GM21576 (cell line): ENCODE measurements at regions not wholly inside any gene's neighbourhood (a gene's known extent, or its start where the extent isn't known, plus 50 kb on each side); places are given as distances from the start of the nearest gene placed in this dataset.
"Not testable (repeated sequence)": the region's sequence is repeated elsewhere in the genome, so short reads cannot be mapped to it uniquely, and the experiment has no call there.

Source experiments
- ATAC-seq: cut with Tn5 transposase; IDR thresholded peaks from one replicate; pipeline ENCODE4 v1.9.1; 2021; ENCODE audit warnings: mild to moderate bottlenecking, moderate library complexity; ENCODE audit not compliant: unreplicated experiment

DNA sequence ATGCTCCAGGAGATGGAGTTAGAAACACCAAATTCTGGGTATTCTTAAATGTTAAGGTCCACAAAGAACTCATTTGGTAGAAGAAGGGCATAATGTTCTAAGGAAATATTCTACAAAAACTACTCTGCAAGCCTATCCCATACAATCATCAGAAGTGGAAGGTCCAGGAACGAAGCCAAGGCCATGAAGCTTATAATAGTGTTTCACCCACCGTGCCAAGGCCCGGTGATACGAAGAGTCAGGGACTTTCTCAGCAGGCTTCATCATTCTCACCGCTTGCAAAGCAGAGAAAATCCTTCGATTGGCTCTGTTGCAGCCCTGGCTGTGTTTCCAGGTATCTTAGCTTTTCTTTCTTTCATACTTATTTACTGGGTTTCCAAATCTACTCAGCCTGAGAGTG lies 351.9 kb upstream of the CELF2 start:
- no peak for ATAC-seq

DNA sequence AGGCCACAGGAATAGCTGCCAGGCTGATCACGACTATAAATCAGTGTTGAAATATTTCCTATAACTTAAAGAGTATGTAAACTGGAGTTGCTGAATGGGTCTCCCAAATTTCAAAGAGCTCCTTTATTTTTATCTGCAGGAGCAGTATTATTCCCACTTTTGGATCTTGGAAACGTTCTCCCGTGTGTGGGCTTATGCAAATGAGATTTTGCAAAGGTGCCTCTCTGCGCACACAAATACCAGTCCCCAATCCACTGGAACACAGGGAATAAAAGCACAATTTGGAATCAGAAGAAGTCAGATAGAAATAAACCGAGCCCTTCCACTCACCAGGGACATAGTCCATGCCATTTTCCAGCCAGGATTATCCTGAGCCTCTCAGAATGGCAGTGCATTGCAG lies 350.2 kb upstream of the CELF2 start:
- no peak for ATAC-seq

DNA sequence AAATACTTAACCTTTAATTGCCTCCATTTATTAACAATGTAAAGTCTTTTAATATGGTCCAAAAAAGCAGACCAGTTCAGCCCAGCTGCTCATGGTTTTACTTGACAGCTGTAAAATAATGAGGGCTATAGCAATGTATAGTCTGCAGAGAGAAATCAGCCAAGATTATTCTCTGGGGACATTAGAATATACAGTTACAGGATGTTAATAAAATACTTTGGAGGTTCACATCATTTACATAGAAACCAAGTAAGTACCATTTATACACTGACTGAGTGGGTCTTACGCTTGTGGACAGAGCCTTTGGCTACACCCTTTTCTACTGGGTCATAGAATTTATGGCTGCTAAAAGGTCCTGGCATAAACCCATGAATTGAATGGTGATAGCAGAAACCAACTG lies 340.7 kb upstream of the CELF2 start:
- no peak for ATAC-seq

DNA sequence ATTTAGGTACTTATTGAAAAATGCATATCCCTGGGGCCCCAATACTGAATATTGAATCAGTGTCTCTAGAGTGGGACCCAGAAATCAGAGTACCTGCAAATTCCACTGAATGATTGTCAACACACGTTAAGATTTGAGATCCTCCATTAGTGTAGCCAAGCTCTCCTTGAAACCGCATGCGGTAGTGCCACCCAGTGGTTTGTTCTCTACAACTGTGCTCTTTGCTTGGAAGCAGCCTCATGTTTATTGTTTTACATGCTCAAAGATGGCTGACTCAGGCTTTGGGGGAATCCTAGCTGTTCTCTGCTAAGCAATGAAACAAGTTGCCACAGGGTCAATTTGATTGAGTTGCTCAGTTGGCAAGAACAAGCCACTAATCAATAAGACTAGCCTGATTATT lies 340.2 kb upstream of the CELF2 start:
- no peak for ATAC-seq

DNA sequence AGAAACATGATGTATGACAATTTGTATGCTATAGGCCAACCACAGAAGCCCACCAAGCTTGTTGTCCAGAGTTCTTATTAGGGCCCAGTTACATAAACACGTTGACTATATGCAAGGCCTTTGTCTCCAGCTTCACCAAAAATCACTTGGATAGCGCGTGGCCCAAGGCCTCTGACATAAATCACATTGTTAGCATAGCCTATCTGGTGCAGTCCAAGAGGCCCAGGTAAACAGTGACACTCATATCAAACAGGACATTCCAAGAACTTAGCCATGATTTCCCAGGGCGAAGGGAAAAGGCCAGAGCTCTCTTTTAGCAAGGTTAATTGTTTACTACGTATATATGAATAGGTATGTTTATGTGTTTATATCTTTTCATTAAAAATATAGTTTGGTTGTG lies 337.2 kb upstream of the CELF2 start:
- no peak for ATAC-seq

DNA sequence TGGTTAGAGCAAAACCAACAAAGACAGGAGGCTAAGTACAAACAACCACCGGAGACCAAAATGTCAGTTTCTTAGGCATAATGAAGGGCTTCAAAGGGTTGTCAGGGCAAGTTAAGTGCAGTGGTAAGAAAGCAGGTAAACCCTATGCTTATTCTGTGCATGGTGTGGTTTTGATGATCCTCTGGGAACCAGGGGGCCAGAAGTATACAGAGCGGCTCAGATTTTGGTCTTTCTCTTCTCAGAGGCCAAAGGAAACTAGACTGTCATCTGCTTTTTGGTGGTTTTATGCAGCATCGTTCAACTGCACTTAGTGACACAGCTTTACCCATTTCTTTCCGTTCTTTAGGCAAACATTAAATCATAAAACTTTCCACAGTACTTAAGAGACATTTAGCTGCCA lies 332.7 kb upstream of the CELF2 start:
- no peak for ATAC-seq

DNA sequence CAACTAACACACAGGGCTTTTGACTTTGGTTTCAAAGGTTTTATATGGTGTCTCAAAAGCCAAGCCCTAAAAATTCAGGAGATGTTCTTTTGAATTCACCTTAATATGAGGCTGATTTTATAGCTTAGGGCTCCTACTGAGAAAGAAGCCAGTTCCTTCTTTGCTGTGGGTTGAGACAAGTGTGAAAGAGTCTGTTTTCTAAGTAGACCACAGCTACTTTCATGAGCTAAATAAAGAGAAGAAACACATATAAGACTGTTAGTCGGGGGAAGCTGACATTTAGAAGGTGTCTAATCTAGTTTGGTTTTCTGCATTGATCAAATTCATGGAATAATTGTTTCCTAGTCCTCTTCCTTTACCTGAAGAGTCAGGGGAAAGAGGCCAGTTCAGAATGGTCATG lies 332.1 kb upstream of the CELF2 start:
- peak; percentile 64 for ATAC-seq

DNA sequence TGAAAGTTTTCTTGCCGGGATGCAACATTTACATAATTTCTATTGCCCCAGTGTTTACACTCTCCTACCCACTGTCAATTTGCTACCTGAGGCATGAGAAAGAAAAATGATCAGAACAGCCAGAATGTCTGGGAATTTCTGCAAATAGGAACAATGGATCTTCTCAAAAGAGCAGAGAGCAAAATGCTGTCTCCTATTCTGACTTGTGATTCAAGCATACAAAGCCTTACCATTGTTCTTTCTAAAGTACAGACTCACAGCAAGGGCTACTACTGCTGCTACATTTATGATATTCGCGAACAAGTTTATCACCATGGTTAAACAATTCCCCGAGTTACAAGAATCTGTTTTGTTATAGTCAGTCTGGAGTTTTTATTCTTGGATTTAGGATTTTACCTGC lies 329.9 kb upstream of the CELF2 start:
- ATAC-seq = no peak

DNA sequence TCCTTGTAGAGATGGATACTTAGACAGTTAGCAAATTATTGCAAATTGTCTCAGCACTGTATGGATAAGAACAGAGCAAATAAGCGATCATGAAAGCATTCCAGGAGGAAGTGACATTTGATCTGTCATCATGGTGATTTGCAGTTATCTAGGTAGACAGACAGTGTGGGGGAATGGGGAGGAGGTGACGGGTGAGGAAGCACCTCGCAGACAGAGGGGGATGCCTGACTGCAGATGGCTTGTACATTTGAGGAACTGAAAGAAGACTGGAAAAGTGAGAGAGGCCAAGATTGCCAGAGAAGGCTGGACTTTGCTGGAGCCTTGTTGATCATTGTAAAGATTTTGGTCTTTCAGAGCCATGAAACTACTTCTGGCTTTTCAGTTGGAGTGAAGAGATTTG lies 318.2 kb upstream of the CELF2 start:
- ATAC-seq = no peak

DNA sequence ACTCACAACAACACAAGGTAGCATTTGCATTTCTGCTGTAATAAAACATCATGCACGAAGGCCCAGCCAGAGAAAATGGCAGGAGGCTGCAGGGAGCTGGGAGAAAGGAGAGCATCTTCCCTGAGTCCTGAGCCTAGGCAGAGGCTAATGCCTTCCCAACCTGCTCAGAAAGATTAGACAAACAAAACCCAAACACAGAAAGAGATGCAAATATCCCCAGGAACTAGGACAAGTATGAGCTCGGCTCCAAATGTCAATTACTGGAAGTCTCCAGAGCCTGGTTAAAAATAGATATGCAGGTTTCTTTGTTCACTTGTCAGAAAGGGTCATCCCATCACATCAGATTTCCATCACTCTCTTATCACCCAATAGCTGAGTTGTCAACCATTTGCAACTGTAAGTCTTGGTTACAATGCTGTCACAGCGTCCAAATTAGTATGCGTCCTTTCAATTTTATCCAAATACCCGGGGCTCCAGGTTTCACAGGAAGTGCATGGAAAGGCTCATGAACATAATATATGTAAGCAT lies 316.5 kb upstream of the CELF2 start:
- ATAC-seq = no peak

DNA sequence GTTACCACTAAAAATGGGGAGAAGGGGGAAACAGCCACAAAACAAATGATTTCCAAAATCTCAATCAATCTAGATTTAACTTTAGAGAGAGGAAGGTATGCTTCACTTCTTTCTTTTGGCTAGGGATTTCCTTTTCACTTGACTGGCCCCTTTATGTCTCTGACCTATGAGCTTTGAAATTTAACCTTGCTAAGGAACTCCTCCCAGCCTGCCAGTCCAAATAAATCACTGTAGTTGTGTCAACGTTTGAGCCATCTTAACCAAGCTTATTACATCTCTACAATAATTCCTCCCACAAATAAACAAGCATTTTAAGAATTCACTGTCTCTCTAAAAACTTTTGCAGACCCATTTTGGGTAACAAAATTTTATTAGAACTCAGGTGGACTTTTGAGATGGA lies 315.5 kb upstream of the CELF2 start:
- no peak for ATAC-seq

DNA sequence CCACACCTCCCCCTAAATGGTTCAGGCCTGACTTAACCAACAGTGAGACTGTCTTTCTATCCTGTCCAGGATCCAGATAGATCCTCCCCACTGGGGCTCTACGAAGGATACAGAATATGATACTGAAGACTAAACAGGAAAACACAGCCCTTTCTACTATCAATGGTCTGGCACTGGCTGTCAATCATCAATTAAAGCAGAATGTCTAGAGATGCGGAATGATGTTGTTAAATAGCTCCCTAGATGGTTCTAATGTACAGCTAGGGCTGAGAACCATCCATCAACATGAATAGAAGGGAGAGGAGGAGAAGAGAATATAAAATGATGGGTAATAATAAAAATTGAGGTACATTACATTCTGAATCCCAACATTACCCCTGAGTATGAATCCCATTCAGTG lies 314.3 kb upstream of the CELF2 start:
- no peak for ATAC-seq

DNA sequence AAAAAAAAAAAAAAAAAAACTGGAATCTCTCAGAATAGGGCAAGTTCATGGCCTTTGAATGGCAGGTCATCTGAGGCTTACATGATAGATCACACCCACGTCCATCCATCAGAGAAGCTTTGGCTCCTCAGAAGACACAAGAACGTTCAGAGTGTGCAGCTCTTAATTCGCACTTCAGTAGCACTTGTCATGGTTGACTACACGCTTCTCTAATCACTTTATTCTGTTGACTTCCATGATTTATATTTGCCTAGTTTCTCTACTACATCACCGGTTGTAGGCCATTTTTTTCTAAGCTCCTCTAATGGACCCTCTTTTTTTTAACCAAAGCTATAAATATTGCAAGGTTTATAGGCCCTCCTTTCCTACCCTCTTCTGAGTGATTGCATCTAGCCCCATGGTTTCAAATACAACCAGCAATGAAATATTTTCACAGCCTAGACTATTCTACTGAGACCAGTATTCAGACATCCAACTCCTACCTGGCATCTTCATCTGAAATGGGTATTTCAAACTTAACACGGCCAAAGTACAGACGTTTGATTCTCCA lies 305.4 kb upstream of the CELF2 start:
- no peak for ATAC-seq

DNA sequence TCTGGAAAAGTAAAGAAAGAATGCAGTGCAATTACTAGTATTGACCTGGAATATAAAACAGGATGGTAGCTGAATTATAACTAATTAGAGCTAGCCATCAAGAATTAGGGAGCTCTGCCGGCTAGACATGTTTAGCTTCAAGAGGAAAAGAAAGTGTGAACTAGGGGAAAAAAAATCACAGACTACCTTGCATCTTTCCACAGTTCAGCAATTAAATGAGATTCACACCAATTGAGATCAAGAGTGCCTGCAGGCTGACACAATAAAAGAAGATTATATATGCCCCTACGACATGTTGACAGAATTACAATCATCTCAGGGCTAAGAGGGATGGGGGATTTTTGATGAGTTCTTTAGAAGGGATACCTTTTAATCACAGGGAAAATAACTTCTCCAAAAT lies 303.3 kb upstream of the CELF2 start:
- no peak for ATAC-seq

DNA sequence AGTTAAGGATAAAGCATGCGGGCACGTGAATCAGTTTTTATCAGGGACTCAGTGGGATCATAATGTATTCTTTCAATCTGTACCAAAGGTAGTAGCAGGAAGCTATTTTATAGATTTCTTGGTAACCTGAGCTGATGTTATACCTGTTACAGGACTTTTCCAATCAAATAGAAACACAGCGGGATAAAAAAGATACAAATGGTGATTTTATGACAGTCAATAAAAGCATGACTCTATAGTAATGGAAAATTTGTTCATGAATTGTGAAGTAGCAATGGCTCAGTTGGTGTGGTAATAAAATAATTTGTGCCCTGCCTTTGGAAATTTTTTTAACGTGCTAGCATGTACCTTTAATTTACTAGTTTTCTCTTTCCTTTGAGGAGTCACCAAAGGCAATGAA lies 300.7 kb upstream of the CELF2 start:
- ATAC-seq = no peak

DNA sequence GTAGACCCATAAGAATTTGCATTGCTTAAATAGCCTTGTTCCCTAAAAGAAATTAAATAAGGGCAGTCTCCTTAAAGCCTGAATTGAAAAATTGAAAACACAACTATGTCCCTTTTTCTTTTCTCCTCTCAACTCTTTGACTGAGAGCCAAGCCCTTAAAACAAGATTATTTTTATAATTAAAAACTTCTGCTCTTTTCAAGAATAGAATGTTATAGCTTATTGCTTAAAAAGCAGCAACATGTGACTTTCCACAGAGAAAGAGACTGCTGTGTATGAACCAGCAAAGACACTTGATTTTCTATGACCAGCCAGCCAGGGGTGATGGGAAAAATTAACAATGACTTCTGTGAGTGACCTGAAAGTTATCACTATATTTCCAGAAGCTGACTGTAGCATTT lies 295.2 kb upstream of the CELF2 start:
- no peak for ATAC-seq

DNA sequence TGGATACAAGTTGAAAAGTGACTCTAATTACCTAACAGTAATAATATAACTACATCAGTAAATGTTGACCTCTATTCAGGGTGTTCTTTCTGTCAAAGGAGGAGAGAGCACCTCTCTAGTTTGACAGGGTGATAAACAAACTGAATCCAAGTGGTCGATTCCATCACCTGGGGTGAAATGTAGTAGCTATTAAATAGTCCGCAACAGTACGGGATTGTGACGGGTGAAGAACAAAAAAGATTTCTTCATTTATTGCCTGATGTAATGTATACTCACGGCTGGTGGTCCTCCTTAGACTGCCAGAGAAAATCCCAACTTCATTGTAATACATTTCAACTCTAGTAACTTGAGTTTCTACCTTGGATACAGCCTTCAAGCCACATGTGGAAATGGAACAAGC lies 292.5 kb upstream of the CELF2 start:
- no peak for ATAC-seq

DNA sequence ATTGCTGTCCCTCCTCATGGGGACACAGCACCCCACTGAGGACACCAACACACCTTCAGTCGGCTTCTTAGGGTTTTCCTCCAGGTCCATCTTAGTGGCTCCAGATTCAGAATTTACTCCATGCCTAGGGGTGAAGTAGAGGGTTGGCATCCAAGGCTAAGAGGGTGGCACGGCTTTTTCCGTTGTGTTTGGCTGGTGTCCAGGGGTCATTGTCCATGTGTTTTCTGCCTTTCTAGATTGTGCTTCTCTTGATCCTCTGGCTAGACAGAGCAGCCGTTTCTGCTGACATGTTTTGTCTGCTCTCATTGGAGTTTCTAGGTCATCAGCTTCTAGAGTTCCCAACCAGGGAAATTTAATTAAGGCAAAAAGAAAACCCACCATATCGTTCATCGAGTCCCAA lies 291.6 kb upstream of the CELF2 start:
- no peak for ATAC-seq

DNA sequence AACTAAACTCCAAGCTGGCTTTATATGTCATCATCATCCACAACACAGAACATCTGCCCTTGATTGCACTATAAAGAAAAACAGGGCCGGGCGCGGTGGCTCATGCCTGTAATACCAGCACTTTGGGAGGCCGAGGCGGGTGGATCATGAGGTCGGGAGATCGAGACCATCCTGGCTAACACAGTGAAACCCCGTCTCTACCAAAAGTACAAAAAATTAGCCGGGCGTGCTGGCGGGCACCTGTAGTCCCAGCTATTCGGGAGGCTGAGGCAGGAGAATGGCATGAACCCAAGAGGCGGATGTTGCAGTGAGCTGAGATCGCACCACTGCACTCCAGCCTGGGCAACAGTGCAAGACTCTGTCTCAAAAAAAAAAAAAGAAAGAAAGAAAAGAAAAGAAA lies 290.3 kb upstream of the CELF2 start:
- not testable (repeated sequence) for ATAC-seq

DNA sequence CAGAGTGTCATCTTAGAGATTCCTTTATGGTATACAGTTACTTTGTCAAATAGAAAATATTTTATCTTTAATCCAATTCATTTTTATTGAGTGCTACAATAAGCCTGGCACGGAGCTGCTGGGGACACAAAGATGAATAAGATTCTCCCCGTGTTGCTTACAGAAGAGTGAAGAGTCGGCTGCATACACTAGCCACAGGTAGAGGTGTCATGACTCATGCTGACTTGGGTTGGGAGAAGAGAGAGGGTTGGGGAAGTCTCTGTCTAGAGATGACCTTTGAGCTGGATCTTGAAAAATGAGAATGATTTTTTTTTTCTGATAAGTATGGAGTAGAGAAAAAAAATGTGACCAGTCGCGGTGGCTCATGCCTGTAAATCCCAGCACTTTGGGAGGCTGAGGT lies 289.9 kb upstream of the CELF2 start:
- ATAC-seq = no peak

DNA sequence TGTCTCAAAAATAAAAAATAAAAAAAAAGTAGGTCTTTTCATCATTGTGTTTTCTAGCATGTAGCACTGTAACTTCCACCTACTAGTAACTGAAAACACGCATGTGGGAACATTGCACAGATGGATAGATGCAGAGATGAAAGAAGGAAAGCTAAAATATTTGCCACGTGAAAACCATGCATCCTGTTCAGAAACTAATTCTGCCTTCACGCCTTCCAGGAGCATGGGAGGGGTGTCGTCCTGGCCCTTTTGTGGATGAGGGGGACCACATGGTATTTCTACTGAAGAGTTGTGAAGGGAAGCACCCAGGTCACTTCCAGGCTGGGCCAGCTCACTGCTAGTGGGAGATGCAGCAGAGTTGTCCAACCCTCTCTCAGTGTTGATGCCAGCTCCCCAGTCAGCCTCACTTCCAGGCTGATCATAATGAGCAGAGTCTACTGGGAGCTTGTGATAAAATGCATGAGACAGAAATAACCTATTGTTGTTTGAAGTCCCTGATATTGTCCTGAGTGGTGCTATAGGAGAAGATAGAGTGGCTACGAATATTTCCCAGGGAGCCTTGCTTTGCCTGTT lies 287.1 kb upstream of the CELF2 start:
- ATAC-seq = no peak

DNA sequence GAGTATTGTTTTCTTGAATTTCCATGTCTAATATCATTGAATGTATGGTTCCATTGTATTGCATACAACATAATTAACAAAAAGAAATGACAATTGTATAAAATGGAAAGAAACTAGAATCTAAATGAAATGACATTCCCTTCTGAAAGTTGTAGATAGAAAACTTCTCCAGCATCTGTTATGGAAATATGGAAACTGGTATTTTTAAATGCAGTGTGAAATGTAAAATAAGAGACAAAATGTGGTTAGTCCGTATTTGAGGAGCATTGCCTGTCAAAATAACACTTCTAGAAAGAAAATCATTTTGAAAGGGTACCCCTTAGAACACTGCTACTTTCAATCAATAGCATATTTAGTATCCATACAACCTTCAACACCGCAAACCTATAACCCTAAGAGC lies 286.3 kb upstream of the CELF2 start:
- no peak for ATAC-seq

DNA sequence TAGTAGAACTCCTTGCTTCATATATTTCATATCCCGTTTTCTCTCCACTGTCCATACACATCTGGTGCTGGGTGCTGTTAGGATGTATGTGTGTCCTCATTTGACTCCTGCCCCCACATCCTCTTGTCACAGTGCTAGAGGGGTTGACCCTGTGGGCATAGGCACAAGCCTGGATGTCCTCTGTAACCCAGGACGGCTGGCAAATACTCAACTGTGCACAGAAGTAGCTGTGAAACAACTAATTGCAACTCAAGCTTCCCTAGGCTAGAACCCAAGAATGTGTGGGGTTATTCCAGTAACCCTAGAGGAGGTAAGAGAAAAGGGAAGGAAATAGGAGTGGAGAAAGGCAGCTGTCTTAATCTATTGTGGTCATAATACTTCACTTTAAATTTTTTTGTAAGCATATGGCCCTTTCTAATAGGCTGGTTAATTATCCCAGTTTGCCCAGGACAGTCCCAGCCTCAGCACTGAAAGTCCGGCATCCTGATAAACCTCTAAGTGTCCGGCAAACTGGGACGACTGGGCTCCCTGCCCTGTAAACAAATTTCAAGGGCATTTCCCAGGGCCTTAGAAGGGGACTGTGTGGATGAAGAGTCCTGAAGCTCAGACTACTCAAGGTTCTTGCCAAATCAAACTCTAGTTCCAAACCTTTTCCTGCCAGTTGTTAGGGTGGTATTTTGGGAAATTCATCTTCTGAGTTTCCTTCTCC lies 283.2 kb upstream of the CELF2 start:
- ATAC-seq = no peak
